ENCODE measurements at regions not wholly inside any gene's neighbourhood (a gene's known extent, or its start where the extent isn't known, plus 50 kb on each side); places are given as distances from the start of the nearest gene placed in this dataset.

DNA sequence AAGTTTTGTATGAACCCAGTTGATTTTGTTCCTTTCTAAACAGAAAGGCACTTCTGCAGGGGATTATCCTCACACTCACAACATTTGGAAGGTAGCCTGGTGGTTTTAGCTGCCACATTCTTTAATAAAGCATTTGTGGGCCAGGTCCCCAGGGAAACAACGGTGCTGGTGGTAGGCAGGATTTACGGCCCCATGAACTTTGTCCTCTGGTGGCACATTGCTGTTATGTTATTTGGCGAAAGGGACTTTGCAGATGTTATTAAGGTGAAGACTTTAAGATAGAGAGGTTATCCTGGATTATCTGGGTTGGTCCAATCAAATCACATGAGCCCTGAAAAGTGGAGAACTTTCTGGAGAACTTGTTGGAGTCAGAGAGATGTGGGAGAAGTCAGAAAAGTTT, 86.3 kb upstream of the C9orf72 start:
- intact Hi-C loops (cut with micrococcal nuclease; ENCODE audit: unreplicated experiment), result no loop called here
- H3K4me3 ChIP-seq, result no peak overlapping the region
- H4K20me1 ChIP-seq (ENCODE audit: insufficient read depth), result no peaks in the 10 kb centered on the region
- H3K9me3 ChIP-seq (ENCODE audit: insufficient read depth, low read depth), result no peaks in the 10 kb centered on the region
- H3F3A ChIP-seq (ENCODE audit: insufficient read depth, low read depth), result no peaks in the 10 kb centered on the region
- H3K27ac ChIP-seq, result no peak overlapping the region
- H3K4me1 ChIP-seq (replicated peaks; ENCODE audit: insufficient read depth), result no peaks in the 10 kb centered on the region
- H3K27me3 ChIP-seq (ENCODE audit: insufficient read depth, low read depth), result no peaks in the 10 kb centered on the region
- H3K36me3 ChIP-seq (ENCODE audit: low read depth), result no peaks in the 10 kb centered on the region
- BruUV-seq (replicated peaks), result no TSS peak
- H2AFZ ChIP-seq, result no peak overlapping the region
- no peak for TF ChIP-seq CTCF (conservative IDR thresholded peaks at IDR 0.05)
- DNase-seq, result no peak
- ChIA-PET CTCF (no interaction called here), POLR2A (ENCODE audit: unreplicated experiment) (no interaction called here)
- H3K9me2 ChIP-seq (ENCODE audit: insufficient read depth), result no peaks in the 10 kb centered on the region
- H3K4me2 ChIP-seq, result no peak overlapping the region
- no peaks in the 10 kb centered on the region for H3K79me2 ChIP-seq (ENCODE audit: low read depth)

- DNase-seq, result no peak
- H4K20me1 ChIP-seq (ENCODE audit: insufficient read depth), result no peaks in the 10 kb centered on the region
- H3K27ac ChIP-seq, result no peak overlapping the region
- H3K4me1 ChIP-seq (replicated peaks; ENCODE audit: insufficient read depth), result no peaks in the 10 kb centered on the region
- intact Hi-C loops (cut with micrococcal nuclease; ENCODE audit: unreplicated experiment), result no loop called here
- no peaks in the 10 kb centered on the region for H3K9me3 ChIP-seq (ENCODE audit: insufficient read depth, low read depth)
- no peaks in the 10 kb centered on the region for H3K27me3 ChIP-seq (ENCODE audit: insufficient read depth, low read depth)
- H3K4me3 ChIP-seq, result no peak overlapping the region
- H3K36me3 ChIP-seq (ENCODE audit: low read depth), result no peaks in the 10 kb centered on the region
- BruUV-seq (replicated peaks), result no TSS peak
- no peak for TF ChIP-seq CTCF (conservative IDR thresholded peaks at IDR 0.05)
- TF ChIP-seq EZH2 (IDR thresholded peaks at IDR 0.05; ENCODE audit: low read depth), result no peak
- no peak overlapping the region for H2AFZ ChIP-seq
- H3K4me2 ChIP-seq, result no peak overlapping the region
- no peaks in the 10 kb centered on the region for H3F3A ChIP-seq (ENCODE audit: insufficient read depth, low read depth)
- ChIA-PET CTCF (no interaction called here), POLR2A (ENCODE audit: unreplicated experiment) (no interaction called here)
- no peaks in the 10 kb centered on the region for H3K9me2 ChIP-seq (ENCODE audit: insufficient read depth)
- no peaks in the 10 kb centered on the region for H3K79me2 ChIP-seq (ENCODE audit: low read depth)
These were observed 86.9 kb upstream of the C9orf72 start for GRCh38 chr9:27660148-27660547.

- ChIA-PET CTCF (no interaction called here), POLR2A (ENCODE audit: unreplicated experiment) (no interaction called here)
- H3K9me3 ChIP-seq (ENCODE audit: insufficient read depth, low read depth), result no peaks in the 10 kb centered on the region
- no peak overlapping the region for H3K4me2 ChIP-seq
- no peak for DNase-seq
- no peaks in the 10 kb centered on the region for H4K20me1 ChIP-seq (ENCODE audit: insufficient read depth)
- no peak overlapping the region for H3K27ac ChIP-seq
- no peaks in the 10 kb centered on the region for H3K4me1 ChIP-seq (replicated peaks; ENCODE audit: insufficient read depth)
- no peaks in the 10 kb centered on the region for H3F3A ChIP-seq (ENCODE audit: insufficient read depth, low read depth)
- BruUV-seq (replicated peaks), result no TSS peak
- H3K9me2 ChIP-seq (ENCODE audit: insufficient read depth), result no peaks in the 10 kb centered on the region
- intact Hi-C loops (cut with micrococcal nuclease; ENCODE audit: unreplicated experiment), result no loop called here
- no peaks in the 10 kb centered on the region for H3K36me3 ChIP-seq (ENCODE audit: low read depth)
- H2AFZ ChIP-seq, result no peak overlapping the region
- TF ChIP-seq EZH2 (IDR thresholded peaks at IDR 0.05; ENCODE audit: low read depth) (no peak), CTCF (conservative IDR thresholded peaks at IDR 0.05) (no peak)
- H3K79me2 ChIP-seq (ENCODE audit: low read depth), result no peaks in the 10 kb centered on the region
- no peaks in the 10 kb centered on the region for H3K27me3 ChIP-seq (ENCODE audit: insufficient read depth, low read depth)
- no peak overlapping the region for H3K4me3 ChIP-seq
These were observed 90.2 kb upstream of the C9orf72 start for GRCh38 chr9:27663526-27663925.

Measured in PC-9 (cell line).